Colonic mucosa (tissue), 4 donors: ENCODE measurements at regions not wholly inside any gene's neighbourhood (a gene's known extent, or its start where the extent isn't known, plus 50 kb on each side); places are given as distances from the start of the nearest gene placed in this dataset.

Source experiments
- DNase-seq: peaks from one replicate; pipeline ENCODE4 v3.0.0-alpha.2; 2020
- H3K27ac ChIP-seq: fragments of 200-600 bp; one replicate; pipeline ENCODE4 v1.8.0; 2021
- H3K27me3 ChIP-seq: fragments of 200-600 bp; one replicate; pipeline ENCODE4 v1.8.0; 2021
- H3K36me3 ChIP-seq: fragments of 200-600 bp; one replicate; pipeline ENCODE4 v1.8.0; 2021
- H3K4me1 ChIP-seq: fragments of 200-600 bp; one replicate; pipeline ENCODE4 v1.8.0; 2021; ENCODE audit warnings: mild to moderate bottlenecking
- H3K4me3 ChIP-seq: fragments of 200-600 bp; one replicate; pipeline ENCODE4 v1.8.0; 2021
- H3K9ac ChIP-seq, 2 donors: one replicate each; pipeline ENCODE4 v1.7.0; 2013; ENCODE audit warnings: control low read depth in 2 of 2, low read depth in 2 of 2, low read length in 2 of 2
- H3K9me3 ChIP-seq: fragments of 200-600 bp; one replicate; pipeline ENCODE4 v1.8.0; 2021
- CTCF ChIP-seq: fragments of 200-600 bp; IDR thresholded peaks from one replicate; pipeline ENCODE4 v1.8.0; 2022; ENCODE audit warnings: antibody characterized with exemption, mild to moderate bottlenecking
- intact Hi-C: fragments of 100-400 bp; cut with DNase I; formaldehyde crosslinking; loops from one replicate; pipeline ENCODE4 v1.14.1; 2022
- donor health status: healthy.
- donor health status: DM: no; HTN: no; CAD: no.
- donor health status: DM: no; HTN: no; CAD: no.

DNA sequence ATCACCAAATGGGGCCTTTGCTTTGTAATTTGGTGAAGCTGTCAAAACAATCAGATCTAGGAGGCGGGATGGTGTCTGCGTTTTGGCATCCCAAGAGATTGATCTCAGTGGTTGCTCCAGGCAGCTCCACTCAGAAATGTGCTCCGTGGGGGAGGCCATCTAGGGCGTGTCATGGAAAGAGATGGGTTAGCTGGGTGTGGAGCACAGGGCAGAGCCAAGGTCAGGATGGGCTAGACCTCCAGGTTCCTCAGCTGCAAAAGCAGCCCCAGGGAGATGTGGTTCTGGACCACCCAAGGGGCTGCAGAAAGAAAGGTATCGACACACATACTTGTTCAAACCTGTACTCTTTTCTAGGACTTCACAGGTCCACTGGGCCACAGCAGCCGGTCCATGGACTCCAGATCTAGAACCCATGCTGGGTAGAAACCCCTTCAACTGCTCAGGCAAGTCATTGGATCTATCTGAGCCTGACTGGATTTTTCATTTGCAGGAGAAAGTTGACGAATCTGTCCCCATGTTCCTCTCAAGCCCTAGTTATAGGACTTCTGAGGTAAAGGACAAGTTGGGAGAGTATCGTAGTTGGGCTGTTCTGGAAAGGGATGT is 270.2 kb upstream of the RPL38 start:
- H3K27ac ChIP-seq = no peak overlapping the region
- no peaks in the 10 kb centered on the region for H3K27me3 ChIP-seq
- intact Hi-C loops = no loop called here
- no peaks in the 10 kb centered on the region for H3K9me3 ChIP-seq
- H3K4me3 ChIP-seq = no peak overlapping the region
- no peaks in the 10 kb centered on the region for H3K36me3 ChIP-seq
- no peak overlapping the region for H3K9ac ChIP-seq
- peak; percentile 8 for DNase-seq
- H3K4me1 ChIP-seq = no peaks in the 10 kb centered on the region
- no peak for TF ChIP-seq CTCF

GRCh38 chr17:73933871-73934270 is 269.6 kb upstream of the RPL38 start:
- Histone ChIP-seq H3K4me3 (no peak overlapping the region), H3K9me3 (no peaks in the 10 kb centered on the region), H3K4me1 (no peaks in the 10 kb centered on the region), H3K9ac (no peak overlapping the region), H3K36me3 (no peaks in the 10 kb centered on the region), H3K27ac (no peak overlapping the region), H3K27me3 (no peaks in the 10 kb centered on the region)
- intact Hi-C loops = no loop called here
- no peak for TF ChIP-seq CTCF
- DNase-seq = peak; percentile 7

- Histone ChIP-seq H3K4me1 (no peaks in the 10 kb centered on the region), H3K27ac (no peak overlapping the region), H3K27me3 (no peaks in the 10 kb centered on the region), H3K4me3 (no peak overlapping the region), H3K9me3 (no peaks in the 10 kb centered on the region), H3K9ac (no peak overlapping the region), H3K36me3 (no peaks in the 10 kb centered on the region)
- no peak for DNase-seq
- TF ChIP-seq CTCF = no peak
- intact Hi-C loops = no loop called here
Measured at GRCh38 chr17:73934696-73935095, 268.8 kb upstream of the RPL38 start.

DNA sequence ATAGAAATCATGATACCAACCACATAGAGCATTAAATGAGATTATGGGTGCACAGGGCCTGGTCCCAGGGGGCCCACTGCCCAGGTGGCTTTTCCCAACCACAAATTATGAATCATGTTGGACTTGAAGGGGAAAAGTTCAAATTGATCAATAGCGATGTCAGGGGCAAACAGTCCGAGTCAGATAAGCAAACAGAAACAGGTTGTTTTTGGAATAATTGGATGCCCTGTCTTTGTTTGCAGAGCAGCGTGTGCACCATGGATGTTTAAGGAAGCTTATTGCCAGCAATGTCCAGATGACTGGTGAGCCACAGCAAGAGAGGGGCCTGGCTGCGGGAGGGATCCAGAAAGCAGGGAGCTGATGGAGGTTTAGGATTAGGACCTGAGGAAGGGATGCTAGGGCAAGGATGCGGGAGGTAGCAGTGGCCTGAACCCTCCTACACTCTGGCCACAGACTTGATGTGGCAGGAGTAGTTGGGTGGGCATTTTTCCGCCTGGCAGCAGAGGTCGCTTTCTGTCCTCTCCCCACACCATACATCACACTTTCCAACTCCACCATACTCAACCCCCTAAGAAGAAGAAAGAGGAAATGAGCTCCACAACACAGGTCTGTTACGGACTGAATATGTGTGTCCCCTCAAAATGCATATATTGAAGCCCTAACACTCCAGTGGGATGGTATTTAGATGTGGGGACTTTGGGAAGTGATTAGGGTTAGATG is 266.4 kb upstream of the RPL38 start:
- DNase-seq = no peak
- no peaks in the 10 kb centered on the region for H3K4me1 ChIP-seq
- no peak for TF ChIP-seq CTCF
- H3K27me3 ChIP-seq = no peaks in the 10 kb centered on the region
- intact Hi-C loops = no loop called here
- H3K4me3 ChIP-seq = no peak overlapping the region
- no peaks in the 10 kb centered on the region for H3K36me3 ChIP-seq
- no peaks in the 10 kb centered on the region for H3K9me3 ChIP-seq
- H3K9ac ChIP-seq = no peak overlapping the region
- no peak overlapping the region for H3K27ac ChIP-seq

GRCh38 chr17:73938706-73939105 is 264.8 kb upstream of the RPL38 start:
- no peaks in the 10 kb centered on the region for H3K4me1 ChIP-seq
- no peaks in the 10 kb centered on the region for H3K36me3 ChIP-seq
- H3K9ac ChIP-seq = no peak overlapping the region
- intact Hi-C loops = no loop called here
- no peak for TF ChIP-seq CTCF
- no peak overlapping the region for H3K27ac ChIP-seq
- H3K9me3 ChIP-seq = no peaks in the 10 kb centered on the region
- H3K4me3 ChIP-seq = no peak overlapping the region
- no peak for DNase-seq
- H3K27me3 ChIP-seq = no peaks in the 10 kb centered on the region
